ENCODE measurements at regions not wholly inside any gene's neighbourhood (a gene's known extent, or its start where the extent isn't known, plus 50 kb on each side); places are given as distances from the start of the nearest gene placed in this dataset.

DNA sequence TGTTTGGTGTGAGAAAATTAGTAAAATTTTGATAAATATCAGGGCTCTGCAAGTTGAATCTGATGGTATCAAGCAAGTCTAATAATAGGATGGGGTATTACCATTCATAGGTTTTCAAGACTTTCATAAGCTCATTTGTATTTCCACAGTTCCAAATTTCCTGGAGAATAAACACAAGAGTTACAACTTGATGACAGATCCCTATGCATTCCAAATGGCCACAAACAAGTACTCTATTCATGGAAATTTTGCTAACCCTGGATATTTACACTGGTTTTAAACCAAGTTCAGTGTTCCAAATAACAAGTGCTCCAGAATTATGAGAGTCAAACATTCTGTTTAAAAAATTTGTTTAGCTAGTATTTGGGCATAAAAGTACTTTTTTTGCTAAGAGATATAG, 75.0 kb upstream of the CNTN6 start:
- TF ChIP-seq, protein P1, sequence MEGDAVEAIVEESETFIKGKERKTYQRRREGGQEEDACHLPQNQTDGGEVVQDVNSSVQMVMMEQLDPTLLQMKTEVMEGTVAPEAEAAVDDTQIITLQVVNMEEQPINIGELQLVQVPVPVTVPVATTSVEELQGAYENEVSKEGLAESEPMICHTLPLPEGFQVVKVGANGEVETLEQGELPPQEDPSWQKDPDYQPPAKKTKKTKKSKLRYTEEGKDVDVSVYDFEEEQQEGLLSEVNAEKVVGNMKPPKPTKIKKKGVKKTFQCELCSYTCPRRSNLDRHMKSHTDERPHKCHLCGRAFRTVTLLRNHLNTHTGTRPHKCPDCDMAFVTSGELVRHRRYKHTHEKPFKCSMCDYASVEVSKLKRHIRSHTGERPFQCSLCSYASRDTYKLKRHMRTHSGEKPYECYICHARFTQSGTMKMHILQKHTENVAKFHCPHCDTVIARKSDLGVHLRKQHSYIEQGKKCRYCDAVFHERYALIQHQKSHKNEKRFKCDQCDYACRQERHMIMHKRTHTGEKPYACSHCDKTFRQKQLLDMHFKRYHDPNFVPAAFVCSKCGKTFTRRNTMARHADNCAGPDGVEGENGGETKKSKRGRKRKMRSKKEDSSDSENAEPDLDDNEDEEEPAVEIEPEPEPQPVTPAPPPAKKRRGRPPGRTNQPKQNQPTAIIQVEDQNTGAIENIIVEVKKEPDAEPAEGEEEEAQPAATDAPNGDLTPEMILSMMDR (IDR thresholded peaks at IDR 0.05), result no peak
- TF ChIP-seq POLR2A (IDR thresholded peaks at IDR 0.05), result no peak
